HCT116 (cell line): ENCODE measurements at regions not wholly inside any gene's neighbourhood (a gene's known extent, or its start where the extent isn't known, plus 50 kb on each side); places are given as distances from the start of the nearest gene placed in this dataset.

ENCODE experiments used
- ATF3 ChIP-seq: IDR thresholded peaks from 2 replicates; pipeline ENCODE4 v1.6.1; 2012
- CTCF ChIP-seq, 3 experiments: fragments of 200-600 bp in 1 of 3; sonication (generic) in 1 of 3; IDR thresholded peaks in 2 of 3; conservative IDR thresholded peaks in 1 of 3; 2 replicates each; pipeline ENCODE4 v1.5.1; 2012 to 2017; ENCODE audit warnings: low read depth in 2 of 3, low read length in 2 of 3, antibody characterized with exemption in 1 of 3, borderline replicate concordance in 1 of 3, control low read depth in 1 of 3, mild to moderate bottlenecking in 1 of 3, mixed read lengths in 1 of 3, mixed run types in 1 of 3, moderate library complexity in 1 of 3; ENCODE audit not compliant: insufficient read depth in 1 of 3
- EZH2 ChIP-seq: fragments of 200-600 bp; sonication (generic); IDR thresholded peaks from 2 replicates; pipeline ENCODE4 v1.6.1; 2017; ENCODE audit warnings: antibody characterized with exemption, mixed run types
- JUND ChIP-seq: IDR thresholded peaks from 2 replicates; pipeline ENCODE4 v1.6.1; 2012
- MAX ChIP-seq: IDR thresholded peaks from 2 replicates; pipeline ENCODE4 v1.6.1; 2012
- POLR2A ChIP-seq: IDR thresholded peaks from 2 replicates; pipeline ENCODE4 v1.7.0; 2011; ENCODE audit warnings: borderline replicate concordance; ENCODE audit not compliant: insufficient read depth, insufficient read length; ENCODE audit errors: extremely low read depth
- POLR2AphosphoS5 ChIP-seq: IDR thresholded peaks from 2 replicates; pipeline ENCODE4 v1.6.1; 2011; ENCODE audit warnings: mild to moderate bottlenecking, low read depth, low read length, moderate library complexity
- REST ChIP-seq: IDR thresholded peaks from 2 replicates; pipeline ENCODE4 v1.6.1; 2012; ENCODE audit warnings: low read depth
- SIN3A ChIP-seq: IDR thresholded peaks from 2 replicates; pipeline ENCODE4 v1.6.1; 2012; ENCODE audit warnings: low read depth
- SP1 ChIP-seq: IDR thresholded peaks from 2 replicates; pipeline ENCODE4 v1.6.1; 2012; ENCODE audit warnings: low read depth
- ZFX ChIP-seq: fragments of 450-650 bp; IDR thresholded peaks from 2 replicates; pipeline ENCODE4 v1.6.1; 2017
- ZNF274 ChIP-seq: fragments of 200-500 bp; sonication (Bioruptor generic); IDR thresholded peaks from 2 replicates; pipeline ENCODE4 v1.6.1; 2014; ENCODE audit warnings: mild to moderate bottlenecking, low read depth, low read length, inconsistent platforms

GRCh38 chr12:87520968-87521367 lies 508.2 kb downstream of the C12orf50 start:
- TF ChIP-seq CTCF (IDR thresholded peaks at IDR 0.05 in 2 of 3, conservative IDR thresholded peaks at IDR 0.05 in 1 of 3; ENCODE audit: borderline replicate concordance in 1 of 3, insufficient read depth in 1 of 3, low read depth in 2 of 3, low read length in 2 of 3) (no peak), JUND (no peak), SP1 (no peak), EZH2 (no peak), MAX (no peak), ATF3 (no peak), POLR2A (no peak), ZNF274 (no peak), REST (no peak), SIN3A (no peak), POLR2AphosphoS5 (no peak), ZFX (no peak)
